DMS53 (cell line): ENCODE measurements at regions not wholly inside any gene's neighbourhood (a gene's known extent, or its start where the extent isn't known, plus 50 kb on each side); places are given as distances from the start of the nearest gene placed in this dataset.

Experiments used
- DNase-seq: peaks from one replicate; lab custom pipeline; 2025; lab: John Stamatoyannopoulos, UW

GRCh38 chr10:107915215-107915610 is 750.7 kb upstream of the SORCS1 start:
- DNase-seq: peak; percentile 59

GRCh38 chr10:107914450-107915214 is 750.1 kb upstream of the SORCS1 start:
- DNase-seq: peak; percentile 59

- DNase-seq: peak; percentile 15
Measured at GRCh38 chr10:107913317-107914294, 749.1 kb upstream of the SORCS1 start.

- no peak for DNase-seq
Measured at GRCh38 chr10:107901076-107901475, 736.6 kb upstream of the SORCS1 start.

GRCh38 chr10:107900131-107900530 is 735.6 kb upstream of the SORCS1 start:
- no peak for DNase-seq

GRCh38 chr10:107899502-107900062 is 735.1 kb upstream of the SORCS1 start:
- no peak for DNase-seq

- no peak for DNase-seq
Measured at GRCh38 chr10:107899075-107899474, 734.6 kb upstream of the SORCS1 start.

- no peak for DNase-seq
Measured at GRCh38 chr10:107898392-107898791, 733.9 kb upstream of the SORCS1 start.

GRCh38 chr10:107894516-107894915 is 730.0 kb upstream of the SORCS1 start:
- DNase-seq: no peak

GRCh38 chr10:107889105-107889504 is 724.6 kb upstream of the SORCS1 start:
- peak; percentile 56 for DNase-seq

GRCh38 chr10:107880185-107880584 is 715.7 kb upstream of the SORCS1 start:
- DNase-seq: no peak

GRCh38 chr10:107873007-107873406 is 708.5 kb upstream of the SORCS1 start:
- no peak for DNase-seq

- no peak for DNase-seq
Measured at GRCh38 chr10:107865691-107866090, 701.2 kb upstream of the SORCS1 start.

- no peak for DNase-seq
Measured at GRCh38 chr10:107859065-107859464, 694.6 kb upstream of the SORCS1 start.

- DNase-seq: no peak
Measured at GRCh38 chr10:107856047-107856315, 691.5 kb upstream of the SORCS1 start.

- DNase-seq: no peak
Measured at GRCh38 chr10:107855301-107856046, 691.0 kb upstream of the SORCS1 start.

- no peak for DNase-seq
Measured at GRCh38 chr10:107848726-107849360, 684.3 kb upstream of the SORCS1 start.

GRCh38 chr10:107847620-107848019 is 683.1 kb upstream of the SORCS1 start:
- DNase-seq: no peak

- DNase-seq: no peak
Measured at GRCh38 chr10:107834706-107835105, 670.2 kb upstream of the SORCS1 start.

- no peak for DNase-seq
Measured at GRCh38 chr10:107831772-107832171, 667.3 kb upstream of the SORCS1 start.

GRCh38 chr10:107829161-107829560 is 664.7 kb upstream of the SORCS1 start:
- no peak for DNase-seq

GRCh38 chr10:107826171-107826570 is 661.7 kb upstream of the SORCS1 start:
- no peak for DNase-seq
